Mesothelial cell of epicardium (in vitro differentiated cells): ENCODE measurements at regions not wholly inside any gene's neighbourhood (a gene's known extent, or its start where the extent isn't known, plus 50 kb on each side); places are given as distances from the start of the nearest gene placed in this dataset.
"Not testable (repeated sequence)": the region's sequence is repeated elsewhere in the genome, so short reads cannot be mapped to it uniquely, and the experiment has no call there.

Experiments used
- DNase-seq, 2 experiments: peaks; one replicate each; pipeline ENCODE4 v3.0.0; 2021; ENCODE audit warnings: low spot score in 2 of 2; ENCODE audit not compliant: unreplicated experiment in 2 of 2
- H3K27ac Mint-ChIP-seq: 2 replicates; pipeline ENCODE4 v1.8.0; 2021; ENCODE audit warnings: mixed read lengths
- H3K27me3 Mint-ChIP-seq: 2 replicates; pipeline ENCODE4 v1.8.0; 2021; ENCODE audit warnings: low read depth, mixed read lengths
- H3K36me3 Mint-ChIP-seq: 2 replicates; pipeline ENCODE4 v1.8.0; 2021; ENCODE audit warnings: mixed read lengths
- H3K4me1 Mint-ChIP-seq: 2 replicates; pipeline ENCODE4 v1.8.0; 2021; ENCODE audit warnings: mixed read lengths
- H3K4me3 Mint-ChIP-seq: 2 replicates; pipeline ENCODE4 v1.8.0; 2021; ENCODE audit warnings: mild to moderate bottlenecking, moderate library complexity, mixed read lengths
- H3K9me3 Mint-ChIP-seq: 2 replicates; pipeline ENCODE4 v1.8.0; 2021; ENCODE audit warnings: mixed read lengths
- CTCF ChIP-seq: fragments of 200-600 bp; sonication (generic); IDR thresholded peaks from one replicate; pipeline ENCODE4 v1.5.0; 2021; ENCODE audit warnings: antibody characterized with exemption; ENCODE audit not compliant: unreplicated experiment

GRCh38 chr5:28808967-28809810 lies 1770.8 kb upstream of the CDH9 start:
- H3K27ac Mint-ChIP-seq, result no peak overlapping the region
- H3K4me1 Mint-ChIP-seq, result no peaks in the 10 kb centered on the region
- H3K27me3 Mint-ChIP-seq, result no peaks in the 10 kb centered on the region
- DNase-seq, result no peak
- H3K36me3 Mint-ChIP-seq, result no peaks in the 10 kb centered on the region
- TF ChIP-seq CTCF, result no peak
- no peaks in the 10 kb centered on the region for H3K9me3 Mint-ChIP-seq
- H3K4me3 Mint-ChIP-seq, result no peak overlapping the region

- no peak for TF ChIP-seq CTCF
- no peaks in the 10 kb centered on the region for H3K27me3 Mint-ChIP-seq
- H3K4me3 Mint-ChIP-seq, result no peak overlapping the region
- no peaks in the 10 kb centered on the region for H3K9me3 Mint-ChIP-seq
- H3K4me1 Mint-ChIP-seq, result no peaks in the 10 kb centered on the region
- DNase-seq, result no peak
- H3K36me3 Mint-ChIP-seq, result no peaks in the 10 kb centered on the region
- no peak overlapping the region for H3K27ac Mint-ChIP-seq
These were observed 1768.9 kb upstream of the CDH9 start for GRCh38 chr5:28807195-28807729.

- not testable (repeated sequence) for H3K4me1 Mint-ChIP-seq, DNase-seq, H3K4me3 Mint-ChIP-seq, H3K27ac Mint-ChIP-seq, H3K27me3 Mint-ChIP-seq, H3K36me3 Mint-ChIP-seq
- peaks cover 13% of the 10 kb centered on the region for H3K9me3 Mint-ChIP-seq
These were observed 1760.6 kb upstream of the CDH9 start for GRCh38 chr5:28799035-28799434.

GRCh38 chr5:28788954-28789353 lies 1750.6 kb upstream of the CDH9 start:
- TF ChIP-seq CTCF, result no peak
- Mint-ChIP-seq H3K27me3 (no peaks in the 10 kb centered on the region), H3K4me1 (peaks cover 10% of the 10 kb centered on the region)

GRCh38 chr5:28780083-28780692 lies 1741.8 kb upstream of the CDH9 start:
- no peak overlapping the region for H3K27ac Mint-ChIP-seq
- H3K4me1 Mint-ChIP-seq, result no peaks in the 10 kb centered on the region
- no peaks in the 10 kb centered on the region for H3K9me3 Mint-ChIP-seq
- no peaks in the 10 kb centered on the region for H3K36me3 Mint-ChIP-seq
- TF ChIP-seq CTCF, result no peak
- no peaks in the 10 kb centered on the region for H3K27me3 Mint-ChIP-seq
- DNase-seq, result no peak
- H3K4me3 Mint-ChIP-seq, result no peak overlapping the region

More at GRCh38 chr5:28788954-28789353, 1750.6 kb upstream of the CDH9 start:
- no peak for DNase-seq
- Mint-ChIP-seq H3K27ac (no peak overlapping the region), H3K4me3 (no peak overlapping the region), H3K36me3 (no peaks in the 10 kb centered on the region), H3K9me3 (peaks cover 14% of the 10 kb centered on the region)

GRCh38 chr5:28779161-28779754 lies 1740.9 kb upstream of the CDH9 start:
- no peaks in the 10 kb centered on the region for H3K36me3 Mint-ChIP-seq
- no peak for TF ChIP-seq CTCF
- no peak overlapping the region for H3K4me3 Mint-ChIP-seq
- H3K4me1 Mint-ChIP-seq, result no peaks in the 10 kb centered on the region
- no peaks in the 10 kb centered on the region for H3K9me3 Mint-ChIP-seq
- no peaks in the 10 kb centered on the region for H3K27me3 Mint-ChIP-seq
- DNase-seq, result no peak
- H3K27ac Mint-ChIP-seq, result no peak overlapping the region
